A549 (cell line): ENCODE measurements at regions not wholly inside any gene's neighbourhood (a gene's known extent, or its start where the extent isn't known, plus 50 kb on each side); places are given as distances from the start of the nearest gene placed in this dataset.

Experiments used
- ATAC-seq, 2 experiments: fragments of 200-7000 bp in 1 of 2; fragments of >200 bp in 1 of 2; cut with Nextera tagmentation in 1 of 2; cut with Tn5 transposase in 1 of 2; 3 replicates each; pipeline versions ENCODE4 v1.8.0 to v1.9.1; 2018 to 2020; ENCODE audit warnings: mild to moderate bottlenecking in 1 of 2, moderate library complexity in 1 of 2
- CTCF ChIA-PET: fragments of 300-600 bp; sonication (Branson Sonifier 250); formaldehyde crosslinking; extraction: SDS; loops from one replicate; lab custom pipeline; 2021; ENCODE audit warnings: antibody characterized with exemption, inconsistent platforms; lab: Yijun Ruan, JAX
- POLR2A ChIA-PET: fragments of 350-600 bp; formaldehyde crosslinking; extraction: SDS; loops from one replicate; lab custom pipeline; 2021; ENCODE audit warnings: antibody characterized with exemption, inconsistent platforms; lab: Yijun Ruan, JAX
- DNase-seq, 2 experiments: peaks; one replicate each; pipeline versions ENCODE4 v3.0.0 to v3.0.0-alpha.2; 2011 to 2016; ENCODE audit warnings: low read depth in 1 of 2, low spot score in 1 of 2
- FAIRE-seq: peaks from 2 replicates; lab custom pipeline; 2011; peaks lifted over from hg19 to GRCh38; lab: Jason Lieb, UNC
- H3K27ac ChIP-seq, 2 experiments: fragments of >200 bp; sonication (Bioruptor Twin); formaldehyde crosslinking; 3 replicates each; pipeline ENCODE4 v1.5.1; 2016 to 2017
- H3K4me1 ChIP-seq: fragments of >200 bp; sonication (Bioruptor Twin); formaldehyde crosslinking; 3 replicates; pipeline ENCODE4 v1.6.1; 2016
- H3K4me2 ChIP-seq: fragments of >200 bp; sonication (Bioruptor Twin); formaldehyde crosslinking; 3 replicates; pipeline ENCODE4 v1.6.1; 2016
- H3K4me3 ChIP-seq: fragments of >200 bp; sonication (Bioruptor Twin); formaldehyde crosslinking; 3 replicates; pipeline ENCODE4 v1.5.1; 2016
- H3K9me3 ChIP-seq: fragments of >200 bp; sonication (Bioruptor Twin); formaldehyde crosslinking; 3 replicates; pipeline ENCODE4 v1.6.1; 2016
- BCL3 ChIP-seq: fragments of >200 bp; sonication (Bioruptor Twin); formaldehyde crosslinking; IDR thresholded peaks from 3 replicates; pipeline ENCODE4 v1.6.1; 2016
- BHLHE40 ChIP-seq: IDR thresholded peaks from 2 replicates; pipeline ENCODE4 v1.6.1; 2012; ENCODE audit warnings: low read depth, low read length, inconsistent platforms
- CBX8 ChIP-seq: fragments of 200-600 bp; sonication (generic); IDR thresholded peaks from 2 replicates; pipeline ENCODE4 v1.6.1; 2016
- EHMT2 ChIP-seq: fragments of 200-600 bp; sonication (generic); IDR thresholded peaks from 2 replicates; pipeline ENCODE4 v1.6.1; 2016; ENCODE audit warnings: antibody characterized with exemption, low read depth, mild to moderate bottlenecking, moderate library complexity
- EP300 ChIP-seq, 2 experiments: fragments of >200 bp; sonication (Bioruptor Twin); formaldehyde crosslinking; IDR thresholded peaks; 2 replicates in 1 of 2; 3 replicates in 1 of 2; pipeline ENCODE4 v1.6.1; 2016 to 2017
- FOSB ChIP-seq: fragments of 250-450 bp; sonication (Bioruptor Pico); IDR thresholded peaks from 2 replicates; pipeline ENCODE4 v1.5.0; 2020; ENCODE audit warnings: mild to moderate bottlenecking, moderate library complexity
- FOSL2 ChIP-seq, 2 experiments: fragments of 450-650 bp in 1 of 2; fragments of >200 bp in 1 of 2; sonication (Bioruptor Twin) in 1 of 2; formaldehyde crosslinking; IDR thresholded peaks; 2 replicates each; pipeline versions ENCODE4 v1.5.0 to v1.6.1; 2016 to 2020; ENCODE audit warnings: mild to moderate bottlenecking in 1 of 2, moderate library complexity in 1 of 2
- FOXS1 ChIP-seq: fragments of 250-450 bp; sonication (Bioruptor Pico); IDR thresholded peaks from 2 replicates; pipeline ENCODE4 v1.5.0; 2020; ENCODE audit warnings: mild to moderate bottlenecking, moderate library complexity
- GATA3 ChIP-seq: IDR thresholded peaks from 2 replicates; pipeline ENCODE4 v1.6.1; 2012; ENCODE audit warnings: borderline replicate concordance
- HEYL ChIP-seq: fragments of 250-450 bp; sonication (Bioruptor Pico); IDR thresholded peaks from 2 replicates; pipeline ENCODE4 v1.8.0; 2021; ENCODE audit warnings: mild to moderate bottlenecking, moderate library complexity
- HOXA7 ChIP-seq: fragments of 250-450 bp; sonication (Bioruptor Pico); IDR thresholded peaks from 2 replicates; pipeline ENCODE4 v1.5.0; 2020; ENCODE audit warnings: mild to moderate bottlenecking, moderate library complexity
- HOXB5 ChIP-seq: fragments of 250-450 bp; sonication (Bioruptor Pico); IDR thresholded peaks from 2 replicates; pipeline ENCODE4 v1.5.0; 2020; ENCODE audit warnings: mild to moderate bottlenecking, moderate library complexity
- KDM5A ChIP-seq: fragments of 200-600 bp; sonication (generic); IDR thresholded peaks from 2 replicates; pipeline ENCODE4 v1.6.1; 2016; ENCODE audit warnings: antibody characterized with exemption, mild to moderate bottlenecking
- MAFK ChIP-seq: fragments of 450-650 bp; IDR thresholded peaks from 2 replicates; pipeline ENCODE4 v1.6.1; 2014; ENCODE audit not compliant: partially characterized antibody
- NFE2L2 ChIP-seq: fragments of 150-350 bp; conservative IDR thresholded peaks from 2 replicates; pipeline ENCODE4 v1.6.1; 2014; ENCODE audit warnings: low read length
- NR3C1 ChIP-seq: fragments of >200 bp; sonication (Bioruptor Twin); formaldehyde crosslinking; IDR thresholded peaks from 3 replicates; pipeline ENCODE4 v1.6.1; 2017
- RAD21 ChIP-seq, 2 experiments: fragments of >200 bp in 1 of 2; sonication (Bioruptor Twin) in 1 of 2; formaldehyde crosslinking in 1 of 2; IDR thresholded peaks in 1 of 2; conservative IDR thresholded peaks in 1 of 2; 2 replicates in 1 of 2; 3 replicates in 1 of 2; pipeline ENCODE4 v1.6.1; 2012 to 2018; ENCODE audit warnings: inconsistent platforms in 1 of 2
- RFX5 ChIP-seq: fragments of 450-650 bp; IDR thresholded peaks from 2 replicates; pipeline ENCODE4 v1.7.1; 2014; ENCODE audit warnings: antibody characterized with exemption, mild to moderate bottlenecking, moderate library complexity
- RNF2 ChIP-seq: fragments of 200-600 bp; sonication (generic); IDR thresholded peaks from 2 replicates; pipeline ENCODE4 v1.6.1; 2016; ENCODE audit warnings: low read depth, mild to moderate bottlenecking, antibody characterized with exemption, moderate library complexity, borderline replicate concordance
- SMC3 ChIP-seq: fragments of >200 bp; sonication (Bioruptor Twin); formaldehyde crosslinking; IDR thresholded peaks from 3 replicates; pipeline ENCODE4 v1.6.1; 2018; ENCODE audit warnings: inconsistent platforms
- TFCP2L1 ChIP-seq: fragments of 250-450 bp; sonication (Bioruptor Pico); IDR thresholded peaks from 2 replicates; pipeline ENCODE4 v1.5.0; 2021; ENCODE audit warnings: mild to moderate bottlenecking
- ZC3H11A ChIP-seq: fragments of 450-650 bp; IDR thresholded peaks from 2 replicates; pipeline ENCODE4 v1.6.1; 2014; ENCODE audit warnings: antibody characterized with exemption, mild to moderate bottlenecking
- ZSCAN20 ChIP-seq: fragments of 250-450 bp; sonication (Bioruptor Pico); IDR thresholded peaks from 2 replicates; pipeline ENCODE4 v1.8.0; 2022; ENCODE audit warnings: mild to moderate bottlenecking, moderate library complexity
- WGBS: methylation state at CpG from one replicate; pipeline ENCODE4 v1.1.6; 2017; ENCODE audit errors: missing lambda C conversion rate; 5-methylcytosine and 5-hydroxymethylcytosine counted together
- TF ChIP-seq, protein P1 (sequence below): IDR thresholded peaks from 2 replicates; pipeline ENCODE4 v1.6.1; 2012; ENCODE audit warnings: low read depth, borderline replicate concordance
- TF ChIP-seq, protein P2 (sequence below): fragments of 150-350 bp; IDR thresholded peaks from 2 replicates; pipeline ENCODE4 v1.6.1; 2014; ENCODE audit warnings: low read depth, mild to moderate bottlenecking, low read length
- TF ChIP-seq, protein P3 (sequence below): fragments of >200 bp; sonication (Bioruptor Twin); formaldehyde crosslinking; IDR thresholded peaks from 3 replicates; pipeline ENCODE4 v1.5.1; 2016
- TF ChIP-seq, protein P4 (sequence below): fragments of 250-450 bp; sonication (Bioruptor Pico); IDR thresholded peaks from 2 replicates; pipeline ENCODE4 v1.5.0; 2020; ENCODE audit warnings: low read depth, mild to moderate bottlenecking, moderate library complexity

GRCh38 chr16:65195998-65196397 lies 74.1 kb upstream of the CDH11 start (continued):
- TF ChIP-seq EP300 (IDR thresholded peaks at IDR 0.05) (no peak), HOXB5 (CRISPR knock-in tag) (no peak), RNF2 (no peak), BCL3 (no peak), EHMT2 (no peak)
- TF ChIP-seq, protein P1, sequence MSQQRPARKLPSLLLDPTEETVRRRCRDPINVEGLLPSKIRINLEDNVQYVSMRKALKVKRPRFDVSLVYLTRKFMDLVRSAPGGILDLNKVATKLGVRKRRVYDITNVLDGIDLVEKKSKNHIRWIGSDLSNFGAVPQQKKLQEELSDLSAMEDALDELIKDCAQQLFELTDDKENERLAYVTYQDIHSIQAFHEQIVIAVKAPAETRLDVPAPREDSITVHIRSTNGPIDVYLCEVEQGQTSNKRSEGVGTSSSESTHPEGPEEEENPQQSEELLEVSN, result no peak

DNA sequence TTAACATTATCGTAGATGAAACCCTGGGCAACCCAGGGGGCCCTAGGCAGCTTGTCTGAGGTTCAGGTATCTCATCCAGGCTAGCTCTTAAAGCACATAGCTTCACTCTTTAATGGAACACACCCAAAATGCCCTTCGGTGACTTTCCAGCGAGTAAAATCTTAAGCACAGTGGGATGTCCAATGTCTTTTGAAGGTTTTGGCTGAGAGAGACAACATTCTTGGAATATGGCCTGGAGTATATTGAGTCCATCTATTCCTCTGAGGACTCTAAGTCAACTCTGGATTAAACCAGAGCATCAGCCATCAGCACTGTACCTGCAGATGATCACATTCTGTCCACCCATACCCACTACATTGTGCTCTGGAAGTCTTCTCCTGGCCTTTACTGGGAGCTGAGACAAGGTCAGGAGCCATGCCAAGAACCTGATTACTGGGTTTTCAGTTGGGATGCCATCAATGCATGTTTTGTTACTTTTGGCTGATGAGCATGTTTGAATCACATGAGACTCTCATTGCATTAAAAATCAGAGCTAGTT lies 63.4 kb upstream of the CDH11 start:
- whole genome bisulfite sequencing, result 3% methylated on average over 3 of the region's 3 CpGs
- H3K4me2 ChIP-seq, result no peak overlapping the region
- H3K4me1 ChIP-seq, result no peaks in the 10 kb centered on the region
- CTCF ChIA-PET, result no interaction called here
- no peaks in the 10 kb centered on the region for H3K9me3 ChIP-seq
- no peak overlapping the region for H3K27ac ChIP-seq
- FAIRE-seq (no peak), ATAC-seq (no peak), DNase-seq (no peak)
- POLR2A ChIA-PET, result no interaction called here
- TF ChIP-seq, protein P1, result no peak
- no peak for TF ChIP-seq RFX5
- no peak for TF ChIP-seq SMC3
- no peak for TF ChIP-seq HOXB5 (CRISPR knock-in tag)
- TF ChIP-seq FOSL2 (IDR thresholded peaks at IDR 0.05), result no peak
- TF ChIP-seq FOSL2 (CRISPR knock-in tag; IDR thresholded peaks at IDR 0.05), result no peak
- no peak for TF ChIP-seq TFCP2L1 (CRISPR knock-in tag)
- no peak for TF ChIP-seq HOXA7 (CRISPR knock-in tag)
- TF ChIP-seq ZC3H11A, result no peak
- TF ChIP-seq, protein P2, sequence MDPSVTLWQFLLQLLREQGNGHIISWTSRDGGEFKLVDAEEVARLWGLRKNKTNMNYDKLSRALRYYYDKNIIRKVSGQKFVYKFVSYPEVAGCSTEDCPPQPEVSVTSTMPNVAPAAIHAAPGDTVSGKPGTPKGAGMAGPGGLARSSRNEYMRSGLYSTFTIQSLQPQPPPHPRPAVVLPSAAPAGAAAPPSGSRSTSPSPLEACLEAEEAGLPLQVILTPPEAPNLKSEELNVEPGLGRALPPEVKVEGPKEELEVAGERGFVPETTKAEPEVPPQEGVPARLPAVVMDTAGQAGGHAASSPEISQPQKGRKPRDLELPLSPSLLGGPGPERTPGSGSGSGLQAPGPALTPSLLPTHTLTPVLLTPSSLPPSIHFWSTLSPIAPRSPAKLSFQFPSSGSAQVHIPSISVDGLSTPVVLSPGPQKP, result no peak
- H3K4me3 ChIP-seq, result no peak overlapping the region

DNA sequence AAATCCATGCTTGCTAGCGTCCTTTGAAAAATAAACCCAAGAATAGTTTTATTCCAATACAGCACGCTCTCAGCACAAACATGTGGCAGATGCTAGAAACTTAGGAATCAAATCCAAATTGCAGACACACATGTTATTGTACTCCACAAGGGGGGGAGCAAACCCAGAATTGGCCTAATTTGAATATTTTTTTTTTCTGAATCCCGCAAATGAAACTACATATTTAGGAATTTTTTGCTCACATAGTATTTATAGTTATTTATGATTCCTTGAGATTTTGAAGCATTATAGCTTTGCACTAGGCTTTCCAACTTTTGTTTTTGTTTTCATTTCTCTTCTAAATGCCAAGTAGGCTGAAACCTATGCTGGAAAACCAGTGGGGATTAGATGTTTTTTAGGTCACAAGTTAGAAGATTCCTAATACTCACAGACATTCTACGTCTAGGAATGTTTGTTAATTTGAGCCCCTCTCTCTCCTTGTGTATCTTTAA lies 59.3 kb upstream of the CDH11 start:
- FAIRE-seq (no peak), ATAC-seq (no peak), DNase-seq (no peak)
- Histone ChIP-seq H3K4me1 (no peaks in the 10 kb centered on the region), H3K4me3 (no peak overlapping the region), H3K27ac (no peak overlapping the region), H3K4me2 (no peak overlapping the region), H3K9me3 (no peaks in the 10 kb centered on the region)
- ChIA-PET POLR2A (no interaction called here), CTCF (no interaction called here)
- TF ChIP-seq MAFK (no peak), HEYL (CRISPR knock-in tag) (no peak), CBX8 (no peak), ZSCAN20 (CRISPR knock-in tag) (no peak), BHLHE40 (no peak), FOXS1 (no peak), KDM5A (no peak), NFE2L2 (no peak), FOSB (CRISPR knock-in tag) (no peak), NR3C1 (no peak), RAD21 (conservative IDR thresholded peaks at IDR 0.05 in 1 of 2, IDR thresholded peaks at IDR 0.05 in 1 of 2) (no peak), GATA3 (no peak), HOXA7 (CRISPR knock-in tag) (no peak)
- TF ChIP-seq, protein P3, sequence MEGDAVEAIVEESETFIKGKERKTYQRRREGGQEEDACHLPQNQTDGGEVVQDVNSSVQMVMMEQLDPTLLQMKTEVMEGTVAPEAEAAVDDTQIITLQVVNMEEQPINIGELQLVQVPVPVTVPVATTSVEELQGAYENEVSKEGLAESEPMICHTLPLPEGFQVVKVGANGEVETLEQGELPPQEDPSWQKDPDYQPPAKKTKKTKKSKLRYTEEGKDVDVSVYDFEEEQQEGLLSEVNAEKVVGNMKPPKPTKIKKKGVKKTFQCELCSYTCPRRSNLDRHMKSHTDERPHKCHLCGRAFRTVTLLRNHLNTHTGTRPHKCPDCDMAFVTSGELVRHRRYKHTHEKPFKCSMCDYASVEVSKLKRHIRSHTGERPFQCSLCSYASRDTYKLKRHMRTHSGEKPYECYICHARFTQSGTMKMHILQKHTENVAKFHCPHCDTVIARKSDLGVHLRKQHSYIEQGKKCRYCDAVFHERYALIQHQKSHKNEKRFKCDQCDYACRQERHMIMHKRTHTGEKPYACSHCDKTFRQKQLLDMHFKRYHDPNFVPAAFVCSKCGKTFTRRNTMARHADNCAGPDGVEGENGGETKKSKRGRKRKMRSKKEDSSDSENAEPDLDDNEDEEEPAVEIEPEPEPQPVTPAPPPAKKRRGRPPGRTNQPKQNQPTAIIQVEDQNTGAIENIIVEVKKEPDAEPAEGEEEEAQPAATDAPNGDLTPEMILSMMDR, result no peak
- TF ChIP-seq, protein P1, result no peak
- TF ChIP-seq, protein P4, sequence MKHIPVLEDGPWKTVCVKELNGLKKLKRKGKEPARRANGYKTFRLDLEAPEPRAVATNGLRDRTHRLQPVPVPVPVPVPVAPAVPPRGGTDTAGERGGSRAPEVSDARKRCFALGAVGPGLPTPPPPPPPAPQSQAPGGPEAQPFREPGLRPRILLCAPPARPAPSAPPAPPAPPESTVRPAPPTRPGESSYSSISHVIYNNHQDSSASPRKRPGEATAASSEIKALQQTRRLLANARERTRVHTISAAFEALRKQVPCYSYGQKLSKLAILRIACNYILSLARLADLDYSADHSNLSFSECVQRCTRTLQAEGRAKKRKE (CRISPR knock-in tag), result no peak
- 34% methylated on average over 4 of the region's 4 CpGs for WGBS
